ENCODE measurements at regions not wholly inside any gene's neighbourhood (a gene's known extent, or its start where the extent isn't known, plus 50 kb on each side); places are given as distances from the start of the nearest gene placed in this dataset.

GRCh38 chr11:111082664-111083063, 162.9 kb upstream of the POU2AF2 start:
- TF ChIP-seq FOXK2 (IDR thresholded peaks at IDR 0.05) (no peak), FOXA1 (IDR thresholded peaks at IDR 0.05) (no peak), TARDBP (IDR thresholded peaks at IDR 0.05) (no peak), SUZ12 (IDR thresholded peaks at IDR 0.05) (no peak), HDGF (IDR thresholded peaks at IDR 0.05; ENCODE audit: borderline replicate concordance) (no peak), CTBP1 (IDR thresholded peaks at IDR 0.05; ENCODE audit: borderline replicate concordance) (no peak), FOXM1 (IDR thresholded peaks at IDR 0.05; ENCODE audit: borderline replicate concordance) (no peak), BHLHE40 (IDR thresholded peaks at IDR 0.05; ENCODE audit: borderline replicate concordance) (no peak), ARNT (IDR thresholded peaks at IDR 0.05) (no peak)
- ChIA-PET POLR2A (no interaction called here), CTCF (no interaction called here)
- DNase-seq (ENCODE audit: extremely low spot score), result no peak

- TF ChIP-seq SP1 (IDR thresholded peaks at IDR 0.05) (no peak), LEF1 (IDR thresholded peaks at IDR 0.05; ENCODE audit: borderline replicate concordance) (no peak), FOXM1 (IDR thresholded peaks at IDR 0.05; ENCODE audit: borderline replicate concordance) (no peak), BHLHE40 (IDR thresholded peaks at IDR 0.05; ENCODE audit: borderline replicate concordance) (no peak), SUZ12 (IDR thresholded peaks at IDR 0.05) (no peak), HDGF (IDR thresholded peaks at IDR 0.05; ENCODE audit: borderline replicate concordance) (no peak), ZNF384 (IDR thresholded peaks at IDR 0.05) (no peak), ARNT (IDR thresholded peaks at IDR 0.05) (no peak), FOXK2 (IDR thresholded peaks at IDR 0.05) (no peak), ELF4 (IDR thresholded peaks at IDR 0.05) (no peak), TARDBP (IDR thresholded peaks at IDR 0.05) (no peak), CTBP1 (IDR thresholded peaks at IDR 0.05; ENCODE audit: borderline replicate concordance) (no peak), FOXA1 (IDR thresholded peaks at IDR 0.05) (no peak)
- TF ChIP-seq, protein P1, sequence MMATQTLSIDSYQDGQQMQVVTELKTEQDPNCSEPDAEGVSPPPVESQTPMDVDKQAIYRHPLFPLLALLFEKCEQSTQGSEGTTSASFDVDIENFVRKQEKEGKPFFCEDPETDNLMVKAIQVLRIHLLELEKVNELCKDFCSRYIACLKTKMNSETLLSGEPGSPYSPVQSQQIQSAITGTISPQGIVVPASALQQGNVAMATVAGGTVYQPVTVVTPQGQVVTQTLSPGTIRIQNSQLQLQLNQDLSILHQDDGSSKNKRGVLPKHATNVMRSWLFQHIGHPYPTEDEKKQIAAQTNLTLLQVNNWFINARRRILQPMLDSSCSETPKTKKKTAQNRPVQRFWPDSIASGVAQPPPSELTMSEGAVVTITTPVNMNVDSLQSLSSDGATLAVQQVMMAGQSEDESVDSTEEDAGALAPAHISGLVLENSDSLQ (IDR thresholded peaks at IDR 0.05), result no peak
- CTCF ChIA-PET, result no interaction called here
- no peak for DNase-seq (ENCODE audit: extremely low spot score)
These were observed 164.5 kb upstream of the POU2AF2 start for GRCh38 chr11:111081021-111081511.

GRCh38 chr11:111077530-111078322, 167.8 kb upstream of the POU2AF2 start:
- ChIA-PET POLR2A (no interaction called here), CTCF (interaction anchor here (0.8 kb wide), 1 partner anchor 96 kb away, joined by 4 read pairs; no protein-coding TSS in a partner anchor)
- DNase-seq (ENCODE audit: extremely low spot score), result no peak

More at GRCh38 chr11:111081021-111081511, 164.5 kb upstream of the POU2AF2 start:
- POLR2A ChIA-PET, result no interaction called here

DNA sequence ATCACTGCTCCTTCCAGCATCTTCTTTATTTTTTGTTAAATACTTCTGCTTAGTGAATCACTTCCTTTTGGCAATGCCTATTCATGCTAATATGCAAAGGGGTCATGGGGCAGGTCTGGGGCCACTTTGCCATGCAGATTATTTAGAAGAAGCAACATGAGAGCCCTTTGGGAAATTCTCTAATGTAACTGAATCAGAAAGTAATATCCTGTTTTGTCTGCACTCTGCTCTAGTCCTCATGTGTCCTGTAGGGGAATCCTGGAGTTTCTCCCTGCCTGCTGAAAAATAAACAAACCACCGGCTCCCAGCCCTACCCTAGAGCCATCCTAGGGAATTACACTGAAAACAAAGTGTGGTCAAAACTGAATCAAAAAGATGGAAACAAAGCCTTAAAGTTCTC, 176.5 kb upstream of the POU2AF2 start:
- DNase-seq (ENCODE audit: extremely low spot score), result peak; percentile 39
- CTCF ChIA-PET, result no interaction called here
- TF ChIP-seq FOXA1 (IDR thresholded peaks at IDR 0.05) (no peak), HDGF (IDR thresholded peaks at IDR 0.05; ENCODE audit: borderline replicate concordance) (no peak), ZNF384 (IDR thresholded peaks at IDR 0.05) (no peak), SUZ12 (IDR thresholded peaks at IDR 0.05) (no peak), NFRKB (IDR thresholded peaks at IDR 0.05) (no peak), ELF4 (IDR thresholded peaks at IDR 0.05) (no peak), LEF1 (IDR thresholded peaks at IDR 0.05; ENCODE audit: borderline replicate concordance) (no peak), BHLHE40 (IDR thresholded peaks at IDR 0.05; ENCODE audit: borderline replicate concordance) (no peak), L3MBTL2 (conservative IDR thresholded peaks at IDR 0.05) (no peak), ARNT (IDR thresholded peaks at IDR 0.05) (no peak), FOXM1 (IDR thresholded peaks at IDR 0.05; ENCODE audit: borderline replicate concordance) (no peak), CTBP1 (IDR thresholded peaks at IDR 0.05; ENCODE audit: borderline replicate concordance) (no peak)
- TF ChIP-seq, protein P1 (IDR thresholded peaks at IDR 0.05), result no peak
- POLR2A ChIA-PET, result no interaction called here

More at GRCh38 chr11:111077530-111078322, 167.8 kb upstream of the POU2AF2 start:
- TF ChIP-seq LEF1 (IDR thresholded peaks at IDR 0.05; ENCODE audit: borderline replicate concordance) (no peak), BHLHE40 (IDR thresholded peaks at IDR 0.05; ENCODE audit: borderline replicate concordance) (no peak), ARNT (IDR thresholded peaks at IDR 0.05) (no peak), SUZ12 (IDR thresholded peaks at IDR 0.05) (no peak), L3MBTL2 (conservative IDR thresholded peaks at IDR 0.05) (no peak), ELF4 (IDR thresholded peaks at IDR 0.05) (no peak), TARDBP (IDR thresholded peaks at IDR 0.05) (no peak), SP1 (IDR thresholded peaks at IDR 0.05) (no peak), FOXM1 (IDR thresholded peaks at IDR 0.05; ENCODE audit: borderline replicate concordance) (no peak), FOXA1 (IDR thresholded peaks at IDR 0.05) (no peak), NFRKB (IDR thresholded peaks at IDR 0.05) (no peak), FOXK2 (IDR thresholded peaks at IDR 0.05) (no peak), CTBP1 (IDR thresholded peaks at IDR 0.05; ENCODE audit: borderline replicate concordance) (no peak), HDGF (IDR thresholded peaks at IDR 0.05; ENCODE audit: borderline replicate concordance) (no peak), ZNF384 (IDR thresholded peaks at IDR 0.05) (no peak)
- TF ChIP-seq, protein P1 (IDR thresholded peaks at IDR 0.05), result no peak

DNA sequence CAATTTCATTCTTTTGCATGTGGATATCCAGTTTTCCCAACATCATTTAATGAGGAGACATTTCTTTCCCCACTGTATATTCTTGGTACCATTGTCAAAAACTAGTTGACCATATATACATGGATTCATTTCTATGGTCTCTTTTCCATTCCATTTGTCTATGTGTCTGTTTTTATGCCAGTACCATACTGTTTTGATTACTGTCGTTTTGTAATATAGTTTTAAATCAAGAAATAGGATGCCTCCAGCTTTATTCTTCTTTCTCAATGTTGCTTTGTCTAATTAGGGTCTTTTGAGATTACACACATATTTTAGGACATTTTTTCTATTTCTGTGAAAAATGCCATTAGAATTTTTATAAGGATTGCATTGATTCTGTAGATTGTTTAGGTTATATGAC, 177.5 kb upstream of the POU2AF2 start:
- DNase-seq (ENCODE audit: extremely low spot score), result no peak
- POLR2A ChIA-PET, result no interaction called here
- TF ChIP-seq HDGF (IDR thresholded peaks at IDR 0.05; ENCODE audit: borderline replicate concordance) (no peak), LEF1 (IDR thresholded peaks at IDR 0.05; ENCODE audit: borderline replicate concordance) (no peak), SP1 (IDR thresholded peaks at IDR 0.05) (no peak), ELF4 (IDR thresholded peaks at IDR 0.05) (no peak), ARNT (IDR thresholded peaks at IDR 0.05) (no peak), BHLHE40 (IDR thresholded peaks at IDR 0.05; ENCODE audit: borderline replicate concordance) (no peak), FOXK2 (IDR thresholded peaks at IDR 0.05) (no peak)
- TF ChIP-seq, protein P1 (IDR thresholded peaks at IDR 0.05), result no peak
- CTCF ChIA-PET, result no interaction called here
